Neural crest cell (in vitro differentiated cells): ENCODE measurements at regions not wholly inside any gene's neighbourhood (a gene's known extent, or its start where the extent isn't known, plus 50 kb on each side); places are given as distances from the start of the nearest gene placed in this dataset.
A peak's percentile ranks its signal among the peaks of the same experiment; 100 is the strongest.

Source experiments
- DNase-seq: peaks from one replicate; pipeline ENCODE4 v3.0.0; 2021; ENCODE audit warnings: low read depth, mixed read lengths, low spot score
- H3K27ac Mint-ChIP-seq: one replicate; pipeline ENCODE4 v1.8.0; 2021; ENCODE audit warnings: mild to moderate bottlenecking, mixed read lengths; ENCODE audit not compliant: unreplicated experiment
- H3K27me3 Mint-ChIP-seq: 2 replicates; pipeline ENCODE4 v1.8.0; 2021; ENCODE audit warnings: low read depth, mild to moderate bottlenecking, mixed read lengths
- H3K36me3 Mint-ChIP-seq: 2 replicates; pipeline ENCODE4 v1.8.0; 2021; ENCODE audit warnings: low read depth, mild to moderate bottlenecking, mixed read lengths
- H3K4me1 Mint-ChIP-seq: 2 replicates; pipeline ENCODE4 v1.8.0; 2021; ENCODE audit warnings: mixed read lengths
- H3K4me3 Mint-ChIP-seq: one replicate; pipeline ENCODE4 v1.8.0; 2021; ENCODE audit warnings: mild to moderate bottlenecking, mixed read lengths
- H3K9me3 Mint-ChIP-seq: 2 replicates; pipeline ENCODE4 v1.8.0; 2021; ENCODE audit warnings: mixed read lengths
- TF ChIP-seq, protein P1 (sequence below): fragments of 200-600 bp; sonication (generic); conservative IDR thresholded peaks from 2 replicates; pipeline ENCODE4 v1.5.0; 2021; ENCODE audit warnings: antibody characterized with exemption, mild to moderate bottlenecking

GRCh38 chr20:39117491-39117890 lies 155.3 kb downstream of the DHX35 start:
- Mint-ChIP-seq H3K36me3 (no peaks in the 10 kb centered on the region), H3K27ac (no peak overlapping the region), H3K9me3 (peaks cover 5% of the 10 kb centered on the region), H3K4me1 (peaks cover 13% of the 10 kb centered on the region), H3K27me3 (peaks cover 5% of the 10 kb centered on the region), H3K4me3 (no peak overlapping the region)
- TF ChIP-seq, protein P1, sequence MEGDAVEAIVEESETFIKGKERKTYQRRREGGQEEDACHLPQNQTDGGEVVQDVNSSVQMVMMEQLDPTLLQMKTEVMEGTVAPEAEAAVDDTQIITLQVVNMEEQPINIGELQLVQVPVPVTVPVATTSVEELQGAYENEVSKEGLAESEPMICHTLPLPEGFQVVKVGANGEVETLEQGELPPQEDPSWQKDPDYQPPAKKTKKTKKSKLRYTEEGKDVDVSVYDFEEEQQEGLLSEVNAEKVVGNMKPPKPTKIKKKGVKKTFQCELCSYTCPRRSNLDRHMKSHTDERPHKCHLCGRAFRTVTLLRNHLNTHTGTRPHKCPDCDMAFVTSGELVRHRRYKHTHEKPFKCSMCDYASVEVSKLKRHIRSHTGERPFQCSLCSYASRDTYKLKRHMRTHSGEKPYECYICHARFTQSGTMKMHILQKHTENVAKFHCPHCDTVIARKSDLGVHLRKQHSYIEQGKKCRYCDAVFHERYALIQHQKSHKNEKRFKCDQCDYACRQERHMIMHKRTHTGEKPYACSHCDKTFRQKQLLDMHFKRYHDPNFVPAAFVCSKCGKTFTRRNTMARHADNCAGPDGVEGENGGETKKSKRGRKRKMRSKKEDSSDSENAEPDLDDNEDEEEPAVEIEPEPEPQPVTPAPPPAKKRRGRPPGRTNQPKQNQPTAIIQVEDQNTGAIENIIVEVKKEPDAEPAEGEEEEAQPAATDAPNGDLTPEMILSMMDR: no peak
- DNase-seq: no peak

DNA sequence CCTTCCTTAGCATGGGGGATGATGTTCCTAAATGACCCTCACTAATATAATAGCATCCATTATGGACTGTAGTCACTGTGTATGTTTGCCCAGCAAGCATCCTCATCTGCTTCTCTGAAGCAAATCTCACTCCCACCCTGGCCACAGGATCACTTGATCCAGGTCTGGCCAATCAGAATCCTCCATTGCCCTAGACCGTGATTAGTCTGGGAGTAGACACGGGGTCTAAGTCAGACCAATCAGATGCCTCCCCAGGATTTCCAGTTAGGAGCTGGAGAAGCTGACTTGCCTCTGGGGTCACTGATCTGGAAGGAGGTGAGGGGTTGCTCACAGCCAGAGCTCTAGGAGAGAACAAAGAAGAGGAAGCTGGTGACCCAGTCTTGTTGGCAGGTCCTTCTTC lies 153.9 kb downstream of the DHX35 start:
- Mint-ChIP-seq H3K27me3 (peaks cover 12% of the 10 kb centered on the region), H3K9me3 (peaks cover 5% of the 10 kb centered on the region), H3K27ac (no peak overlapping the region), H3K36me3 (no peaks in the 10 kb centered on the region), H3K4me3 (no peak overlapping the region), H3K4me1 (peaks cover 17% of the 10 kb centered on the region)
- no peak for DNase-seq
- TF ChIP-seq, protein P1: no peak

- Mint-ChIP-seq H3K36me3 (no peaks in the 10 kb centered on the region), H3K27me3 (peaks cover 20% of the 10 kb centered on the region), H3K9me3 (peaks cover 7% of the 10 kb centered on the region), H3K27ac (peak overlapping the region; percentile 22), H3K4me3 (peak overlapping the region; percentile 47), H3K4me1 (peaks cover 43% of the 10 kb centered on the region)
- peak; percentile 59 for DNase-seq
- TF ChIP-seq, protein P1: peak; percentile 82
Observed at GRCh38 chr20:39112178-39112743, 150.1 kb downstream of the DHX35 start.

GRCh38 chr20:39111359-39112177 lies 149.4 kb downstream of the DHX35 start:
- Mint-ChIP-seq H3K36me3 (no peaks in the 10 kb centered on the region), H3K27ac (peak overlapping the region; percentile 19), H3K9me3 (peaks cover 4% of the 10 kb centered on the region), H3K27me3 (peaks cover 20% of the 10 kb centered on the region), H3K4me3 (peak overlapping the region; percentile 47), H3K4me1 (peaks cover 41% of the 10 kb centered on the region)
- TF ChIP-seq, protein P1: no peak
- no peak for DNase-seq

DNA sequence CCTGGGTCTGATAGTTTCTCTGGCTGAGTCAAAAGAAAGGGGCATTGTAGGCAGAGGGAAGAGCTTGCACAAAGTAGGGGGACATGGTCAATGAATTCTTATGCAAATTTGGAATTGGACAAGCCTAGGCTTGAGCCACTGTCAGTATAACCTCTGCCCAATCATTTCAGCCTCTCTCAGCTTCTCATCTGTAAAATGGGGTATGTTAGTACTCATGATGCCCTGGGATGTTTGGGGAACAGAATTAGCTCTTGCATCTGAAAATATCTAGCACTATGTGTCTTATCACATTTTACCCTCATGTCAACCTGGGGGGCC lies 148.6 kb downstream of the DHX35 start:
- no peak for DNase-seq
- Mint-ChIP-seq H3K36me3 (no peaks in the 10 kb centered on the region), H3K27ac (no peak overlapping the region), H3K4me3 (peak overlapping the region; percentile 4), H3K4me1 (peaks cover 39% of the 10 kb centered on the region), H3K27me3 (peaks cover 20% of the 10 kb centered on the region), H3K9me3 (peaks cover 6% of the 10 kb centered on the region)
- TF ChIP-seq, protein P1: no peak
